ENCODE measurements at regions not wholly inside any gene's neighbourhood (a gene's known extent, or its start where the extent isn't known, plus 50 kb on each side); places are given as distances from the start of the nearest gene placed in this dataset.

GRCh38 chr2:200135082-200135481 lies 171.4 kb upstream of the SPATS2L start:
- Histone ChIP-seq H3K9me3 (no peaks in the 10 kb centered on the region), H3K4me3 (no peak overlapping the region), H3K27ac (replicated peaks in 1 of 4) (no peak overlapping the region), H3K4me1 (peaks cover 0 to 9% (median 0%) of the 10 kb centered on the region in 4 donors), H3K36me3 (no peaks in the 10 kb centered on the region), H3K27me3 (no peaks in the 10 kb centered on the region)
- no peak for DNase-seq (ENCODE audit: extremely low spot score)
- WGBS: 89% methylated on average over 3 of the region's 3 CpGs
- TF ChIP-seq POLR2A (IDR thresholded peaks at IDR 0.05; ENCODE audit: low read depth) (no peak), EP300 (IDR thresholded peaks at IDR 0.05) (no peak), CTCF (IDR thresholded peaks at IDR 0.05) (no peak), POLR2AphosphoS5 (IDR thresholded peaks at IDR 0.05) (no peak)
- intact Hi-C loops (cut with DNase I): no loop called here

- TF ChIP-seq EP300 (IDR thresholded peaks at IDR 0.05) (no peak), POLR2AphosphoS5 (IDR thresholded peaks at IDR 0.05) (no peak), CTCF (IDR thresholded peaks at IDR 0.05) (no peak), POLR2A (IDR thresholded peaks at IDR 0.05; ENCODE audit: low read depth) (no peak)
- intact Hi-C loops (cut with DNase I): no loop called here
- 87% methylated on average over 5 of the region's 5 CpGs for WGBS
Measured at GRCh38 chr2:200136655-200137054, 169.8 kb upstream of the SPATS2L start.

DNA sequence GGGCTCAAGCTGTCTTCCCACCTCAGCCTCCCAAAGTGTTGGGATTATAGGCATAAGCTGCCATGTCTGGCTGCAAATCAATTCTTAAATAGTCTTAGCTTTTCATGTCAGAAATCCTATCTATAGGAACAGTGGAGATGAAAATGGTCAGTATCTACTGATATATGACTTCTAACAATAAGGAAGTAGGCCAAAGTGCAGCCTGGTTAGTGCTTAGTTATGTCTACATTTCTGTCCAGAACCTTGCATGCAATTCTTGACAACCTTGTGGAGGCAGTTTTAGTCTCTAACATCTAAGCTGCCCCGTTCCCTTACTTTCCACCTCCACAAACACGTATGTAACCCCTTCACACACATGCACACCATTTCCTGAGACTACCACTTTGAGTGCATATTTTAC lies 169.2 kb upstream of the SPATS2L start:
- no peaks in the 10 kb centered on the region for H3K36me3 ChIP-seq
- no peaks in the 10 kb centered on the region for H3K9me3 ChIP-seq
- no peak overlapping the region for H3K4me3 ChIP-seq
- no peak for DNase-seq (ENCODE audit: extremely low spot score)
- peaks cover 0 to 9% (median 0%) of the 10 kb centered on the region in 4 donors for H3K4me1 ChIP-seq
- TF ChIP-seq POLR2A (IDR thresholded peaks at IDR 0.05; ENCODE audit: low read depth) (no peak), CTCF (IDR thresholded peaks at IDR 0.05) (no peak), POLR2AphosphoS5 (IDR thresholded peaks at IDR 0.05) (no peak), EP300 (IDR thresholded peaks at IDR 0.05) (no peak)
- WGBS: 83% methylated on average over 2 of the region's 2 CpGs
- intact Hi-C loops (cut with DNase I): no loop called here
- H3K27me3 ChIP-seq: no peaks in the 10 kb centered on the region
- H3K27ac ChIP-seq (replicated peaks in 1 of 4): no peak overlapping the region

More at GRCh38 chr2:200136655-200137054, 169.8 kb upstream of the SPATS2L start:
- DNase-seq (ENCODE audit: extremely low spot score): no peak
- H3K4me1 ChIP-seq: peaks cover 0 to 9% (median 0%) of the 10 kb centered on the region in 4 donors
- no peaks in the 10 kb centered on the region for H3K36me3 ChIP-seq
- no peaks in the 10 kb centered on the region for H3K27me3 ChIP-seq
- H3K27ac ChIP-seq (replicated peaks in 1 of 4): no peak overlapping the region
- no peak overlapping the region for H3K4me3 ChIP-seq
- no peaks in the 10 kb centered on the region for H3K9me3 ChIP-seq

- no peak overlapping the region for H3K27ac ChIP-seq (replicated peaks in 1 of 4)
- no peaks in the 10 kb centered on the region for H3K27me3 ChIP-seq
- peaks cover 0 to 9% (median 0%) of the 10 kb centered on the region in 4 donors for H3K4me1 ChIP-seq
- H3K4me3 ChIP-seq: no peak overlapping the region
- no peak for TF ChIP-seq POLR2A (IDR thresholded peaks at IDR 0.05; ENCODE audit: low read depth)
- TF ChIP-seq POLR2AphosphoS5 (IDR thresholded peaks at IDR 0.05): no peak
- TF ChIP-seq EP300 (IDR thresholded peaks at IDR 0.05): no peak
- TF ChIP-seq CTCF (IDR thresholded peaks at IDR 0.05): no peak
- H3K36me3 ChIP-seq: no peaks in the 10 kb centered on the region
- H3K9me3 ChIP-seq: no peaks in the 10 kb centered on the region
- intact Hi-C loops (cut with DNase I): no loop called here
- 95% methylated on average over 1 of the region's 1 CpG for WGBS
- no peak for DNase-seq (ENCODE audit: extremely low spot score)
Measured at GRCh38 chr2:200137691-200138090, 168.8 kb upstream of the SPATS2L start.

Data from esophagus muscularis mucosa (tissue), 4 donors.